ENCODE measurements at regions not wholly inside any gene's neighbourhood (a gene's known extent, or its start where the extent isn't known, plus 50 kb on each side); places are given as distances from the start of the nearest gene placed in this dataset.
A peak's percentile ranks its signal among the peaks of the same experiment; 100 is the strongest.

DNA sequence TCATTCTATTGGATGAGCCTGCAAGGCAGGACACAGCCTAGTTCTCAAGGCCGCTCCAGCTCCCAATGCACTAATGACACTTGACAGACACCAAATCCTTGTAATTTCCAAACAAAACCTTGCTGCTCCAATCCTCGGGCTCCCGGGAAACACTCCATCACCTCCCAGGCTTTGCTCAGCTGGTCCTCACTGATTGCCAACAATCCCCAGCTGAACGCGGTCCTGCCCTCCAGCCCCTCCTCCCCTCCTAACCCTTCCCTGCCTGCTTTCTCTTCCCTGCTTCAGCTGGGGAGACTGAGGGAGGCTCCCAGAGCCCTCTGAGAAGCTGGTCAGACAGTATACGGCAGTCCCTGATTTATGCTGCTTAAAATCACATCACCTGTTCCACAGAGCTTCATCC lies 114.4 kb upstream of the TNR start:
- peaks cover 0 to 2% (median 0%) of the 10 kb centered on the region in 4 donors for H3K9me3 ChIP-seq (ENCODE audit: control insufficient read depth in 4 of 4, insufficient read depth in 3 of 4, low read length in 3 of 4)
- H3K36me3 ChIP-seq (ENCODE audit: control insufficient read depth in 4 of 4, insufficient read depth in 4 of 4, low read length in 4 of 4), result no peaks in the 10 kb centered on the region
- H3K27ac ChIP-seq (ENCODE audit: low read depth in 1 of 2, low read length in 1 of 2), result no peak overlapping the region
- TF ChIP-seq, protein P1, sequence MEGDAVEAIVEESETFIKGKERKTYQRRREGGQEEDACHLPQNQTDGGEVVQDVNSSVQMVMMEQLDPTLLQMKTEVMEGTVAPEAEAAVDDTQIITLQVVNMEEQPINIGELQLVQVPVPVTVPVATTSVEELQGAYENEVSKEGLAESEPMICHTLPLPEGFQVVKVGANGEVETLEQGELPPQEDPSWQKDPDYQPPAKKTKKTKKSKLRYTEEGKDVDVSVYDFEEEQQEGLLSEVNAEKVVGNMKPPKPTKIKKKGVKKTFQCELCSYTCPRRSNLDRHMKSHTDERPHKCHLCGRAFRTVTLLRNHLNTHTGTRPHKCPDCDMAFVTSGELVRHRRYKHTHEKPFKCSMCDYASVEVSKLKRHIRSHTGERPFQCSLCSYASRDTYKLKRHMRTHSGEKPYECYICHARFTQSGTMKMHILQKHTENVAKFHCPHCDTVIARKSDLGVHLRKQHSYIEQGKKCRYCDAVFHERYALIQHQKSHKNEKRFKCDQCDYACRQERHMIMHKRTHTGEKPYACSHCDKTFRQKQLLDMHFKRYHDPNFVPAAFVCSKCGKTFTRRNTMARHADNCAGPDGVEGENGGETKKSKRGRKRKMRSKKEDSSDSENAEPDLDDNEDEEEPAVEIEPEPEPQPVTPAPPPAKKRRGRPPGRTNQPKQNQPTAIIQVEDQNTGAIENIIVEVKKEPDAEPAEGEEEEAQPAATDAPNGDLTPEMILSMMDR (IDR thresholded peaks at IDR 0.05; ENCODE audit: control extremely low read depth, extremely low read depth), result no peak
- DNase-seq, result peak; percentile 35 to 60 (median 52)
- ATAC-seq (ENCODE audit: insufficient read depth, low FRiP score), result no peak
- peaks cover 0 to 2% (median 0%) of the 10 kb centered on the region in 3 donors for H3K27me3 ChIP-seq (ENCODE audit: control insufficient read depth in 3 of 3, insufficient read depth in 3 of 3, low read length in 2 of 3)
- H3K4me1 ChIP-seq (ENCODE audit: control insufficient read depth in 5 of 5, insufficient read depth in 5 of 5, low read length in 5 of 5), result peaks cover 0 to 8% (median 0%) of the 10 kb centered on the region in 5 donors
- no peak overlapping the region for H3K9ac ChIP-seq (ENCODE audit: insufficient read depth in 1 of 2, low read length in 2 of 2)
- 59 to 70% methylated on average over 6 of the region's 6 CpGs for WGBS, 2 donors
- no peak overlapping the region for H3K4me3 ChIP-seq

DNA sequence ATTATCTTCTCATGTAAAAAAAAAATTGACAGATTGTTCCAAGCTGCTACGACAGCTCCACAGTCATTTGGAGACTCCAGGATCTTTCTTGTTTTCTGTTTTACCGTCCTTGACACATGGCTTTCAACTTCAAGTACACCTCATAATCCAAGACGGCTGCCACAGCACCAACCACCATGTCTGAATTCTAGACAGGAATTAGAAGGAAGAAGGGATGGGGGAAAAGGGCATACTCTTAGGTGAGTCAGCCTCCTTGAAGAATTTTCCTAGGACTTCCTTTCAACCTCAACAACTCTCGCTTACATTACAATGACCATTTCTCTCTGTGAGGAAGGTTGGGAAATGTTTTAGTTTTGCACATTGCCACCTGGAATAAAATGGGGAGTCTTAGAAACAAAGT lies 110.3 kb upstream of the TNR start:
- 96 to 97% methylated on average over 4 of the region's 4 CpGs for WGBS, 2 donors
- Histone ChIP-seq H3K9ac (ENCODE audit: insufficient read depth in 1 of 2, low read length in 2 of 2) (no peak overlapping the region), H3K27ac (ENCODE audit: low read depth in 1 of 2, low read length in 1 of 2) (no peak overlapping the region), H3K9me3 (ENCODE audit: control insufficient read depth in 4 of 4, insufficient read depth in 3 of 4, low read length in 3 of 4) (peaks cover 0 to 3% (median 0%) of the 10 kb centered on the region in 4 donors), H3K4me1 (ENCODE audit: control insufficient read depth in 5 of 5, insufficient read depth in 5 of 5, low read length in 5 of 5) (peaks cover 0 to 8% (median 0%) of the 10 kb centered on the region in 5 donors), H3K27me3 (ENCODE audit: control insufficient read depth in 3 of 3, insufficient read depth in 3 of 3, low read length in 2 of 3) (peaks cover 0 to 2% (median 0%) of the 10 kb centered on the region in 3 donors), H3K4me3 (no peak overlapping the region), H3K36me3 (ENCODE audit: control insufficient read depth in 4 of 4, insufficient read depth in 4 of 4, low read length in 4 of 4) (no peaks in the 10 kb centered on the region)
- no peak for ATAC-seq (ENCODE audit: insufficient read depth, low FRiP score)
- DNase-seq, result no peak
- TF ChIP-seq, protein P1 (IDR thresholded peaks at IDR 0.05; ENCODE audit: control extremely low read depth, extremely low read depth), result no peak

DNA sequence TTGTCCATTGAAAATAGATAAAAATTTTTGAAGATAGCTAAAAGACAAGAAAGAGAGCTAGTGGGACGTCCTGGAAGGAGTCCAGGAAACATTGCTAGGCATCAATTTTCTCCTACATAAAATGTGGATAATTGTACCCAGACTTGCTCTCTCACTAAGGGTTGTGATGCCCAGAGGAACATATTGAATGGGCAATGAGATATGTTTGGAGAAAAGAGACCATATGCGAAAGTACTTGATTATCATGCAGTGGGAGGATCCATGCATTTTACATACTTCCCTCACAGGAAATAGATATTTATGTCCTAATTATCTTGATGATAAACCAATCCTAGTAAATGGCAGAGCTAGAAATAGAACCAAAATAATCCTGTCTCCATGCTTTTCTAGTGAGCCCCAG lies 108.4 kb upstream of the TNR start:
- Histone ChIP-seq H3K4me3 (no peak overlapping the region), H3K4me1 (ENCODE audit: control insufficient read depth in 5 of 5, insufficient read depth in 5 of 5, low read length in 5 of 5) (no peaks in the 10 kb centered on the region), H3K27me3 (ENCODE audit: control insufficient read depth in 3 of 3, insufficient read depth in 3 of 3, low read length in 2 of 3) (peaks cover 0 to 2% (median 0%) of the 10 kb centered on the region in 3 donors), H3K36me3 (ENCODE audit: control insufficient read depth in 4 of 4, insufficient read depth in 4 of 4, low read length in 4 of 4) (no peaks in the 10 kb centered on the region), H3K9ac (ENCODE audit: insufficient read depth in 1 of 2, low read length in 2 of 2) (no peak overlapping the region), H3K9me3 (ENCODE audit: control insufficient read depth in 4 of 4, insufficient read depth in 3 of 4, low read length in 3 of 4) (peaks cover 0 to 3% (median 0%) of the 10 kb centered on the region in 4 donors), H3K27ac (ENCODE audit: low read depth in 1 of 2, low read length in 1 of 2) (no peak overlapping the region)
- ATAC-seq (ENCODE audit: insufficient read depth, low FRiP score), result no peak
- DNase-seq, result no peak
- TF ChIP-seq, protein P1 (IDR thresholded peaks at IDR 0.05; ENCODE audit: control extremely low read depth, extremely low read depth), result no peak
- WGBS, 2 donors, result 91 to 93% methylated on average over 2 of the region's 2 CpGs

DNA sequence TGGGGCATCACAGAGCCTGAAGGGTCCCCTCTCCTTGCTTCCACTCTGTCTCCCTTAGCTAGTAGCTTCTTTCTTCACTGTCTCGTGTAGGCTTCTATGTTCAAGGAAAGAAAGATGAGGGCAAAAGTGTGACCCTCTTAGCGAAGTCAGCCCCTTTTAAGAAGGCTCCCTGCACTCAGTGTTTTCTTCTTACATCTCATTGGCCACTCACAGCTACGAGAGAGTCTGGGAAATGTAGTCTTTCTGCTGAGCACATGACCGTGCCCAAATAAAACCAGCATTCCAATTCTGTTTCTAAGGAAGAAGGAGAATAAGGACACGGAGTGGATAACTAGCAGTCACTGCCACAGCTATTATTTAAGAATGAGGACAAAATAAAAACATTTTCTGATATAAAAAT lies 104.9 kb upstream of the TNR start:
- no peak overlapping the region for H3K9ac ChIP-seq (ENCODE audit: insufficient read depth in 1 of 2, low read length in 2 of 2)
- H3K4me1 ChIP-seq (ENCODE audit: control insufficient read depth in 5 of 5, insufficient read depth in 5 of 5, low read length in 5 of 5), result no peaks in the 10 kb centered on the region
- TF ChIP-seq, protein P1 (IDR thresholded peaks at IDR 0.05; ENCODE audit: control extremely low read depth, extremely low read depth), result no peak
- peaks cover 0 to 2% (median 0%) of the 10 kb centered on the region in 4 donors for H3K9me3 ChIP-seq (ENCODE audit: control insufficient read depth in 4 of 4, insufficient read depth in 3 of 4, low read length in 3 of 4)
- H3K27me3 ChIP-seq (ENCODE audit: control insufficient read depth in 3 of 3, insufficient read depth in 3 of 3, low read length in 2 of 3), result no peaks in the 10 kb centered on the region
- 60 to 80% methylated on average over 5 of the region's 5 CpGs for WGBS, 2 donors
- no peak for ATAC-seq (ENCODE audit: insufficient read depth, low FRiP score)
- no peak overlapping the region for H3K4me3 ChIP-seq
- H3K27ac ChIP-seq (ENCODE audit: low read depth in 1 of 2, low read length in 1 of 2), result no peak overlapping the region
- H3K36me3 ChIP-seq (ENCODE audit: control insufficient read depth in 4 of 4, insufficient read depth in 4 of 4, low read length in 4 of 4), result no peaks in the 10 kb centered on the region
- no peak for DNase-seq

Data from lung (tissue), 11 donors.